ENCODE measurements at regions not wholly inside any gene's neighbourhood (a gene's known extent, or its start where the extent isn't known, plus 50 kb on each side); places are given as distances from the start of the nearest gene placed in this dataset.

- ChIA-PET POLR2A (ENCODE audit: partially characterized antibody) (no interaction called here), CTCF (ENCODE audit: partially characterized antibody) (interaction anchor here (1.1 to 1.6 kb wide), 4 partner anchors 9 to 44 kb away, joined by 3 to 9 read pairs (median 4); no protein-coding TSS in a partner anchor)
- H3K14ac ChIP-seq (ENCODE audit: insufficient read length): no peak overlapping the region
- H3K9ac ChIP-seq (replicated peaks in 1 of 4; ENCODE audit: extremely low read depth in 1 of 4, low read depth in 3 of 4, low read length in 3 of 4): no peak overlapping the region
- no peak overlapping the region for H2BK20ac ChIP-seq (ENCODE audit: low read length)
- H2AK5ac ChIP-seq (ENCODE audit: low read depth, low read length): no peak overlapping the region
- no peak overlapping the region for H3K27ac ChIP-seq (ENCODE audit: low read depth, low read length)
- no peaks in the 10 kb centered on the region for H3K4me1 ChIP-seq (replicated peaks in 1 of 4; ENCODE audit: control insufficient read depth in 3 of 4, insufficient read depth in 4 of 4, low read length in 3 of 4)
- H3K4me2 ChIP-seq (ENCODE audit: insufficient read depth in 1 of 2, low read depth in 2 of 2, low read length in 2 of 2): no peak overlapping the region
- no peak overlapping the region for H3K56ac ChIP-seq (replicated peaks; ENCODE audit: insufficient read length, low read depth, low read length)
- no peak overlapping the region for H4K8ac ChIP-seq (ENCODE audit: extremely low read depth, insufficient read depth, low read length)
- no peak overlapping the region for H2BK15ac ChIP-seq (ENCODE audit: low read length)
- TF ChIP-seq POU5F1 (IDR thresholded peaks at IDR 0.05; ENCODE audit: low read depth, low read length) (no peak), ASH2L (IDR thresholded peaks at IDR 0.05; ENCODE audit: low read length) (no peak), EGR1 (IDR thresholded peaks at IDR 0.05; ENCODE audit: borderline replicate concordance, low read depth, low read length) (no peak)
- no peak overlapping the region for H4K5ac ChIP-seq (ENCODE audit: insufficient read length, low read depth, low read length)
- H3K79me1 ChIP-seq (ENCODE audit: low read depth, low read length): no peaks in the 10 kb centered on the region
- H4K91ac ChIP-seq (replicated peaks; ENCODE audit: insufficient read length, low read length): no peak overlapping the region
- no peaks in the 10 kb centered on the region for H3K27me3 ChIP-seq (replicated peaks in 1 of 4; ENCODE audit: control insufficient read depth in 3 of 4, extremely low read depth in 1 of 4, insufficient read depth in 3 of 4, low read length in 3 of 4)
- DNase-seq (ENCODE audit: low read depth in 1 of 2, low spot score in 2 of 2) (no peak), FAIRE-seq (no peak)
- no peak overlapping the region for H2BK5ac ChIP-seq (ENCODE audit: low read depth, low read length)
- H4K20me1 ChIP-seq (replicated peaks in 1 of 2; ENCODE audit: control insufficient read depth in 1 of 2, insufficient read depth in 2 of 2, low read length in 2 of 2): no peaks in the 10 kb centered on the region
- H3K9me3 ChIP-seq (ENCODE audit: insufficient read depth in 2 of 2, low read depth in 1 of 2, low read length in 1 of 2): no peaks in the 10 kb centered on the region
- H2AFZ ChIP-seq (ENCODE audit: low read length): no peak overlapping the region
- H3K36me3 ChIP-seq (ENCODE audit: control insufficient read depth in 2 of 4, insufficient read depth in 4 of 4, low read length in 3 of 4): no peaks in the 10 kb centered on the region
- no peak overlapping the region for H3K23ac ChIP-seq (ENCODE audit: insufficient read length)
- no peak overlapping the region for H2BK12ac ChIP-seq (ENCODE audit: low read depth, low read length)
- H3K79me2 ChIP-seq (ENCODE audit: control insufficient read depth in 1 of 2, insufficient read depth in 2 of 2, low read length in 2 of 2): no peaks in the 10 kb centered on the region
- WGBS, 2 experiments (ENCODE audit: extremely low coverage in 1 of 2, insufficient coverage in 1 of 2, insufficient read length in 1 of 2, insufficient replicate concordance in 2 of 2, low coverage in 1 of 2, low lambda C conversion rate in 2 of 2, missing lambda C conversion rate in 1 of 2): 90% methylated on average over 4 of the region's 4 CpGs; no CpG with 5 or more reads in 1 of the 2 experiments
- no peak overlapping the region for H3K18ac ChIP-seq (ENCODE audit: extremely low read depth, low read length)
- peaks cover 3% of the 10 kb centered on the region; the same call in 1 of the 2 replicates for H3K23me2 ChIP-seq (ENCODE audit: low read depth, low read length)
- H2BK120ac ChIP-seq (replicated peaks; ENCODE audit: low read depth, low read length): no peak overlapping the region
- no peak overlapping the region for H3K4me3 ChIP-seq (ENCODE audit: extremely low read depth in 1 of 4, insufficient read depth in 2 of 4, low read depth in 3 of 4, low read length in 4 of 4)
- no peak overlapping the region for H3K4ac ChIP-seq (replicated peaks; ENCODE audit: insufficient read length, low read depth, low read length)
Measured at GRCh38 chr13:97630725-97631124, 196.8 kb downstream of the RAP2A start.
